IPS-11a (cell line): ENCODE measurements at regions not wholly inside any gene's neighbourhood (a gene's known extent, or its start where the extent isn't known, plus 50 kb on each side); places are given as distances from the start of the nearest gene placed in this dataset.

Experiments
- H3K4me3 ChIP-seq: one replicate; pipeline ENCODE4 v1.5.1; 2013; ENCODE audit warnings: low read depth, low read length, control low read depth

DNA sequence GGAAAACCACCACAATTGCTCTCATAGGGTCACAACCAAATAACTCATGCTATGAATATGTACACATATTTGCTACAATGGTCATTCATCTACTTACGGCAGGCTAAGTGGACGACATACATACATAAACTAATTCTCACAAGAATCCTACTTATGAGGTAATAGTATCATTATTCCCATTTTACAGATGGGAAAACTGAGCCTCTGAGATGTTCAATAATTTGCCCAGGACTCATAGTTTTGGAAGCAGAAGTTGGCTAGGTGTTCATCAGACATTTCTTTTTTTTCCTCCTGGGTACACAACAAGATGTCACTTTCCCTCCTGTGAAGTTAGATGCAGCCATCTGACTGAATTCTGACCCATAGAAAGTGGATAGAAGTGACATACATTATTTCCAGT is 89.0 kb upstream of the PKDCC start:
- no peak overlapping the region for H3K4me3 ChIP-seq

DNA sequence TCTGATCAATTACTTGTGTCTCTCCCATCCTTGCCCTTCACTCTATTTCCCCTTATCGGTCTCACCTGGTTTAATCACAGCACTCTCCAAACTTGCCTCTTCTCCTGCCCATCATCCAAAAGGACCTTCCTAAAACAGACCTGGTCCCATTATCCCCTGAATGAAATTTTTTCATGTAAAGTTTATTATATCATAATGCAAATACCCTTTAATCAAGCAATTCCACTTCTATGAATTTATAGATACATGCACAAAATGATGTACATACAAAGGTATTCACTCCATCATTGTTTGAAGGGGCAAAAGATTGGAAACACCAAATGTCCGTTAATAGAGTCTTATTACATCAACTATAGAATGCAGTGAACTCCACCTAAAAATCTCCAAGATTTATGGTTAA is 88.1 kb upstream of the PKDCC start:
- H3K4me3 ChIP-seq = no peak overlapping the region

DNA sequence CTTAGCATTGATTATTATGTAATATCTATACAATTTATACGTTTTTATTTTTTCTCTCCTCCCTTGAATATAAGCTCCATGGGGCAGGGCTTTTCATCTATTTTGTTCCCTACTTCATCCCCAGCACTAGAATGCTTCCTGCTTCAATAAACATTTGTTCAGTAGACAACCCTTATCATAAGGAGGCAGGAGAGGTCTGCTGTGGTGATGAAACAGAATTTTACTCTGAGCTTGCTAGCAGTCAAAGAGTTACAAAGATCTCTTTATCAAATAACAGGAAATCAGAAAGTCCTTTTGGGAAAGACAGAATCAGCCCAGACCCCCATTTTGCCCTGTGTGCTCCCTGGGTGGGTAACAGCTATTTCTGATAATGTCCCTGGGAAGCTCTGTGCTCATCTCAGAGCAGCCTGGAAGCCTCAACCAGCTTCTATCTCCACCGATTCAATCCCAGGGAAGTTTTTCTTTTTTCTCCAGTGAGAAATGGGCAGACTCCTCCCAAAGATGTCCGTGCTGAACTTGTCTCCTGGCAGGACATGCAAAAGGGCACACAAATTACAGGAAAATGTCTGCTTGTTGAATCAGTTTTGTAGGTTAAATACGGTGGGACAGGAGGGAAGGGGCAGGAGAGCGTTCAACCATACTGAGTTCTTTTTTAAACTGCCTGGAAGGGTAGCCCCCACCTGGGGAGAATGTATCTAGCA is 84.7 kb upstream of the PKDCC start:
- no peak overlapping the region for H3K4me3 ChIP-seq

DNA sequence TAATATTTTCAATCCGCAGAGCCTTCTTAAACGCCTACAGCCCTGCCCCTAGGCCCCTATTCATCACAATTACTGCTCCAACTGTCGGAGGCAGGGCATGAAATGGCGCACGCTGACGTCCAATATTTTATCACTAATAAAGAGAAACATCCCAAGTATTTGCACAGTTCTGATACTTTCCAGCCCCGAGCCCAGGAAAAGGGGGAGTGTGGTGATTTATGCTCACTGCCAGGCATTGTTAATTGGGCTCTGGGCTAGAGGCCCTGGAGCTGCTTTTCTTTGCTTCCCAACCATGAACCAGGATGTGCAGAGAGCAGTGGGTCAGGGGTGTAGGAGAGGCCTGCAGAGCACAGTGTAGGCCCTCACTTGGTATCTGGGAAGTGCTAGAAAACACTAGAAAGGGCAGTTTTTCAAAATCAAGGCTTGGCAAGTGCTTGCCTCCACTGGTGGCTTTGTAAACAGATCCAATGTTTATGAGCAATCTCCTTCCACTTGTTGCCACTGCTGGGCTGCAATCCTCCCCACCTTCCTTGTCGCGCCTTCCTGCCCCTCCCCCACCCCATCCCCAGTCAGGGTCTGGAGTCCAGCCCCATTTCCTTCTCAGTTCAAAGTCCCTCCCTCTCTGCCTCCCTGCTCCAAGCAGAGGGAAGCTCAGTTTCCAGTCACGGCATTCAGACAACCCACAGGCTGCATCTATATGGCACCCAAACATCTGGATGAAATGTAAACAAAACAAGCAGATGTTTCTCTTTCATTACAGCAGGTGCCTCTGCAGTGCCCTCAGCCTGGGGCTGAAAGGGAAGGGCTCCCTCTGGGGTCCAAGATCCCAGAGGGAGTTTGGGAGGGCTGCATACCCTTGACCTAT is 83.9 kb upstream of the PKDCC start:
- no peak overlapping the region for H3K4me3 ChIP-seq

DNA sequence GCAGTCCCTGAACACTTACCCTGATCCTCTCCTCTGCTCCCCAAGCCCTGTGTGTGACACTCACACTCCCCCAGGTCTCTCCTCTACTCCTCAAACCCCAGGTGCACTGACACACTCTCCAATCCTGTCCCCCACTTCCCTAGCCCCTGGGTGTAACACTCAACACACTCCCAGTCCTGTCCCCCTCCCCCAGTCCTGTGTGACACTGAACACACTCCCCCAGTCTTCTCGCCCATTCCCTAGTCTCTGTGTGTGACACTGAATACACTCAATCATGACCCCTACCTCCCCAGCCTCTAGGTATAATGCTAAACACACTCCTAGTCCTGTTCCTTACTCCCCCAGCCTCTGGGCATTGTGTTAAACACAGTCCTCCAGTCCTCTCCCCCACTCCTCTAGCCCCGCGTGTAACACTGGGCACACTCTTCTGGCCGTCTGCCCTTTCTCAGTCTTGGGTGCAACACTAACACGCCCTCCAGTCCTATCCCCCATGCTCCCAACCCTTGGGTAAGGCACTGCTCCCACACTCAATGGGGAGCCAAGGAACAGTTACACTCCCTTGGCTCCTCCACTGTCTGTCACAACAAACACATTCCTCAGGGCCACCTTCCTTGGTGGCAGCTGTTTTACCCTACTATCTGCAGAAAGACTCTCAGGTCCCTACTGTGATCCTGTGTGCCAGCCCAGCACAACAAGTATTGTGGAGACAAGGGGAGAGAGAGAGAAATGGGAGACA is 82.5 kb upstream of the PKDCC start:
- no peak overlapping the region for H3K4me3 ChIP-seq

DNA sequence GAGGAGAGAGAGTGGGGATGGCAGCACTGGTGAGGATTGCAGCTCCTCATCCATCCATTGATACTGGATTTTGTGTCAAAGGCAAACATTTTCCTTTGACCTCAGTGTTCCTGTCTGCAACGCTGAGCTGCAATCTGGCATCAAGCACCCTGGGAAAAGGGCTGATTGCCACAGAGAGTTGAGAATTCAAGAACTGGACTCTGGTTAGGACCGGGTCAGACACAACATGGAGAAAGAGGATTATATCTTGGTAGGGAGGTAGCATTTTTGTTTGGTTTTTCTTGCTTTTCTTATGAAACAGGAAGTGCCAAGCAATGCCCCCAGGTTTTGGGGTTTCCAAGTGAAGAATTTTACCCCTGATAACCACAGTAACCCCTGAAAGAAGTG is 81.9 kb upstream of the PKDCC start:
- no peak overlapping the region for H3K4me3 ChIP-seq

DNA sequence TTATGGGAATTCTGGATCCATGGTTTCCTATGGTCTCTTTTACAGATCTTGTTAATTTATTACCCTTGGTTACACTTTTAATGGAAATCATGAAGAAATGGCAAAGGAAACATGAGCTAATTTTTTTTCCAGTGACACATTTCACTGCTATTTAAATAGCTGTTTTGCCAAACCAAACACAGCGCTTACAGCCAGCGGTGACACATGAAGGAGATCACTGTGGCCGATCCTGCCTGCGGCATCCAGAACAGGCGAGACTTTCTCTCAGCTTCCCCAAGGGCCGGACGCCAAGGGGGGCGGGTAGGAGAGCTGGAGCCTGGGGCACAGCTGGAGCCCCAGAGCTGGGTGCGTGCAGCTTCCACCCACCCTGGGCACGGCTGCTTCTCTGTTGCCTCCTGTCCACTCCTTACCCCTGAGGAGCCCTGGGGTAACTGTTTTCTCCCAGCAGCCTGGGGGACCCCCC is 81.4 kb upstream of the PKDCC start:
- H3K4me3 ChIP-seq = no peak overlapping the region

DNA sequence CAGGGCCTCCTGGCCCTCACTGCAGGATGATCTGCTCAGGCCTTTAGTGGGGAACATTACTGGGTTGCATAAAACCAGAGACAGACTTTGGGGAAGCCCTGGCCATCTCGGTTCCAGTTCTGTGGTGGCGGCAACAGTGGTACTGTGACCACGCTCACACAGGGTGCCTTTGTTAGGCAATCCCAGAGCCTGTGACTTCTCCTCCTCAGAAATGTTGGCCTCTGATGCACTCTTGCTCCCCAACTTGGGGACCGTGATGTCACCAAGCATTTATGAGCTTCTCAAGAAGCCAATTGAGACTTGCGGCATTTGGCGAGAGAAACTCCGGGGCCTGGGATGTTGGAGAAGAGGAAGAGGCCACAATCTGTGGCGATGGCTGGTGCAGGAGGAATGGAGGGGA is 80.9 kb upstream of the PKDCC start:
- H3K4me3 ChIP-seq = no peak overlapping the region

DNA sequence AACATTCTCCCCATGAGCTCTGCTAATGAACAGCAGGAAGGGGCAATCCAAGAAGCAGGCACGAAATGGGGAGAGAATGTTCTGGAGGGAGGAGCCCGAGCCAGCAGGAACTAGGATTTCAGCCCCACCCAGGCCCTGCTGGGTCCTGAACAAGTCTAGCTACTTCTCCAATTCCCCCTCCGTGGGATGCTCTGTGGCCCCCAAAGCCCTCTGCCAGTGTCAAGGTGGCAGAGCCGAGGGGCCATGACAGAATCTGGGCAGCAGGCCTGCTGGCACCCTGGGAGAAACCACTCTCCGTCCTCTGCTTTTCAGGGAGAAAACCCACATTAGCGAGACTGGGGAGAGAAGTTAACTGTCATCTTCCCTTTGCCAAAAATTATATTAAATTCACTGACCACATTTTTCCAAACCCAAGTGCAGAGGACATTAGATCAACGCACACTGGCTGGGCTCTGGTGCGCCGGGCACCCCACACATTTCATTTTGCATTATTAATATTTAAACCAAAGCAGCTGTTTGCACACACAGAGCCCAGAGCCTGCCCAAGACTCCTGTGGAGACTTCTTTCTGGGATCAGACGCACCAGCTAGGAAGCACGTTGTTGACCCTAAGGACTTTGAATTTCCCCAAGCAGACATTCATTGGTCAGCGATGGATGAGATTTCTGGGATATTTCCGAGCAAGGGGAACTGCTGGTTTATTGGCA is 80.2 kb upstream of the PKDCC start:
- H3K4me3 ChIP-seq = no peak overlapping the region

DNA sequence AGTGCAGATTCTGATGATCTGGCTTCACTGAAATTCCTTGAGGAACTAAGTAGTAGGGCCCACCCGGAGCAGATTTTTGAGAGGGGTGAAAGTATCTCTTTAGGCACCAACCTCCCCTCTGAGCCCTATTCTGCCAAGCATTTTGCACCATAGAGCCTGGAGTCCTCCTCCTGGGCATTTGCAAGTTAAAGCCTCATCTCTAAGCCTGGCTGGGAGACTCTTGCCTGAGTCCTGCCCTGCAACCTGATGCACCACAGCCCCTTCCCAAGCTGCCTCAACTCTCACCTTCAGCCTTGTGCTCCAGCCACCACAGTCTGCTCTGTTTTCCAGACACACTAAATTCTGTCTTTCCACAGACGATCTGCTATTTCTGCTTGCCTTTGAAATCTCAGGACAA is 79.6 kb upstream of the PKDCC start:
- no peak overlapping the region for H3K4me3 ChIP-seq

DNA sequence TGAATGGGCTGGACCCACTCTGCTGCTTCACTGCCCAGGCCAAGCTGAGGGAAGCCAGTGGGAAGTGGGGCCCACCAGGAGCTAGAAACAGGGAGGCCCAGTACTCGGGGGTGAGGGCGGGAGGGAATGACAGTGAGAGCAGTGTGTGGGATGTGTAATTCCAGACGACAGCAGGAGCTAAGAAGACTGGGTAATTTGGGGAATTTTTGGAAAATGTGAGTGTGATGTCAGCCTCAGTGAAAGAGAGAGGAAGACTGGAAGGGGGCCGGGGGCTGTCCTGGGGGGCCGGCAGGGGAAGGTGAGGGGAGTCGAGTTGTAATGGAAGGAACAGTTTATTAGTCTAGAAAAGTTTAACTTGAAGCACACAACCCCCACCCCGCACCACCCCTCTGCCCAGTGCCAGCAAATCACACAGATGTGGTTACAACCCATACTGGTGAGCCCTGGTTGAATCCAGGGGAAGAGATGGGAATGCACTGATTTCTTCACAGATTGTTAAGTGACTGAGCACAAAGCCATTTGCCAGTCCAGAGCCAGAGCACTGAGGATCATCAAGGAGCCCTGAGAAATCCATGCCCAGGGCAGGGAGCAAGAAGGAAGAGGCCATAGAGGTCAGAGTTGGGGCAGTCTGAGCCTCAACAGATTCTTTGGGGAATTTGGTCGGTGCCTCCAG is 76.7 kb upstream of the PKDCC start:
- H3K4me3 ChIP-seq = no peak overlapping the region

DNA sequence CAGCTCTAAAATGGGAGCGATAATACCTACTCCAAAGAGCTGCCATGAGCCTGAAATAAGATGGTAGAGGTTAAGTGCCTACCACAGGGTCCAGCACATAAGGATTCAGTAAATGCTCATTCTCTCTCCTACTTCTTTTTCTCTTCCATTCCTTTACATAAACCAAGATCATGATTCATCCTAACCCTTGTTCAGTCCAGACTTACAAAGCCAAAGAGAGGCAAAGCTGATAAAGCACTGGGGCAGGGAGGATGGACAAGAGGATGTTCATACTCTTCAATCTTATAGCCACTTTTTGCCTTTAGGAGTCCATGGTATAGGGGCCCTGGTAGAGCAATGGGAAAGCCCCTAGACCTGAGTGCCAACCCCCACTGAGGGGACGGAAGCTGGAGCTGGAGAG is 75.6 kb upstream of the PKDCC start:
- H3K4me3 ChIP-seq = no peak overlapping the region

DNA sequence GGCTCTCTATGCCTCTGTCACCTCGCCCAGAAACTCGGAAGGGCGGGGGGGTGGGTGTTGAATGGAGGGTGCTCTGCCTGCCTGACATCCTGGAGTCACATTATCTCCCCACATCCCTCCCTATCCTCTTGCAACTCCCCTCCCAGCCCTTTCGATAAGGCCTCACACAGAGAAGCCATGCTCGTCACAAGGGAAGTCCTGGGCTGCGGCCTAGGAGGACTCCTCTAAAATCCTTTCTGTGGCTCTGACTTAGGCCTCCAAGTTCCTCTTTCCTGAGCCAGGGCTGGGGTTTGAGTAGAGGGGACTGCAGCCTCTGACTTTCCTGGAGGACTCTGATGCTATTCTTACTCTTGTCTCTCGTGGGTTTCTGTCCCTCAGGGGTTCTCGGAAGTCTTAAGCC is 75.0 kb upstream of the PKDCC start:
- no peak overlapping the region for H3K4me3 ChIP-seq

DNA sequence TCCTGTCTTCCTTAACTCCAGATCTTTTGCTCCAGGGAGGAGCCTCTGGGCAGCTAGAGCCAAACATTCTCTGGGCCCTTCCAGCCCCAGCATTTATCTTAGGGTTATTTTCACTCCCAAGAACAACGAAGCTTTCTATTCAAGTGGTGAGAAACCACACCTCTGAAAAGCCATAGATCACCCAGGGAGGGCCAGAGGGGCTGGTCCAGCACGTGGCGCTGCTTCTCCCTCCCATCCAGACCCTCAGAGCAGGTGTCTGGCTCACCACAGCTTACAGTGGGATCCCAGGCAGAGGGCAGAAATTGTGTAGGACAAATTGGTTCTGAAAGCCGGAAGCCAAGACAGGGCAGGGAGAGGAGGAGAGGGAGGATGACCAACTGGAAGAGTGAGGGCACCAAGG is 74.0 kb upstream of the PKDCC start:
- no peak overlapping the region for H3K4me3 ChIP-seq

DNA sequence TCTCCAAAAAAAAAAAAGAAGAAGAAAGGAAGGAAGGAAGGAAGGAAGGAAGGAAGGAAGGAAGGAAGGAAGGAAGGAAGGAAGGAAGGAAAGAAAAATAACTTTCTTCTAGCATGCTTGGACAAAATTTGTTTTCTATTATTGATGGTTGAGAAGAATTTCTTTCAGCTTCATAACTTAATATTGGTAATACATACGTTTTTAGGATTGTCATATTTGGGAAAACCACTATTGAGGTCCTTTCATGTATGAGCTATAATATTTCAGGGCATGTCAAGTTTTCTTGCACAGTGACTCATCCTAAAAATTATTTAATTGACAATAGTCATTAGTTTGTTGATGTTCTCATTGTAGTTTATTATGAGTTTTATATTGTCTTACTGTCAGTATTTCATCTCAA is 66.4 kb upstream of the PKDCC start:
- H3K4me3 ChIP-seq = no peak overlapping the region

DNA sequence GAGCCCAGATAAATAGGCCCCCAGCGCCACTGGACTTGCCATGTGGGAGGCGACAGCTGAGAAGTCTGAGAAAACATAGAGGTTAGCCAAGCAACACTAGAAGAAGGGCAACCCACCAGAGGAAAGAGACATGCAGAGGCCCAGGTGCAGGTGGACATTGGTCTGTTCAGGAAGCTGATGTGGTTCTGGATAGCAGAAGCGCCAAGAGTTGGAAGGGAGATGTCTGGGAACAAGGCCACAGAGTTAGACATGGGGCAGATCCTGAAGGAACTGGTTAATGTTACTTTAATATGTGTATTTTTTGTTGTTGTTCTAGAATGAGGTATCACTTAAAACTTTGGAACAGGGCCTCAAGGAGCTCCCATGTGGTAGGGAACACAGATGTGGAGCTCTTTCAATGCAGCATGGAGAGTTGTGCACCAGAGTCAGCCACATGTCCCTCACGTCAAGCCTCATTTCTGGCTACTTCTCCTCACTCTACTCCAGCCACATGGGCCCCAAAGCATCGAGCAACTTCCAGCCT is 62.2 kb upstream of the PKDCC start:
- H3K4me3 ChIP-seq = no peak overlapping the region

DNA sequence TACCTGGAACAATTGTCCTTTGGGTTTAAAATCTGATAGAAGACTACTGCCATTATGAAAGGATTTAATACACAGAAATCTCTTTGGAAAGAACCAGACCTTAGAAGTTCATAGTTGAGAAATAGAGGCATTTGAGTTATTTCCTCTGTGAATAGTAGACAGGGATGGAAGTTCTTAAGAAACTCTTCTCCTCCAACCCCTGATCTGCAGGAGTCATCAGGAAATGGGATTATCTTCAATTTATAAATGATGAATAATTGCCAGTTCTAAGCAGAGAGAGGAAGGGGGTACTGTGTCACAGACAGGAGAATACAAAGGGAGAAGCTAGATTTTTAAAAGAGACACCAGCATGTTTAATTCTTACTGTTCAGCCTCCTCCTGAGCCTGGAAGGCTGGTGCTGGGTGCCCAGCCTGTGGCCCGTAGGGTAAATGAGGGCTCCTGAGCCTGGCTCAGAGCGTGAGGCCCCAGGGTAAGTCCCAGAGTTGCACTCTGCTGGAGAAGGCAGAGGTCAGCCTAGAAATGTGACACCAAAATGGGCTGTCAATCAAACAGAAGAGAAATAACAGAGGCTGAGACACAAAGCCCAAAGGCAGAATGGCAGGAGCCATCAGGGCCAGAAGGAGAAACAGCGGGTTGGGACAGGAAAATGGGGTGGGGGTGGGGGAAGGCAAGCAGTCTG is 58.2 kb upstream of the PKDCC start:
- no peak overlapping the region for H3K4me3 ChIP-seq

DNA sequence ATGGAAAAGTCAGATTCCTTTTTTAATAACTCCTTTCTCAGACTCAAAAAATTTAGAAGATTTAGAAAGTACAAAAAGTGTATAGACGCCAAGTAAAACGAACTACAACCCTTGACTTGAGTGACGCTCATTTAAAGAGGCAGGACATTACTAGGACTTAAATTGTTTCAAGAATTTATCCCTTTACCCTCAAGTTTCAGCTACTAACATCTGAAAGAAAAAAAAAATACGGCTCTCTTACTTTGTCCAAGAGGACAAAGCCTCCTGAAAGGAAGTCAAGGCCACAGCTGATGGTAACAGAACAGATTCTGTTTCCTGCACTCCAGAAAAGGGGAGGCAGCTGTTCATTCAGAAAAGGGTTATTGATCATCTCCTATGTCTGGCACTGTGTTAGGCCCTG is 57.6 kb upstream of the PKDCC start:
- no peak overlapping the region for H3K4me3 ChIP-seq

DNA sequence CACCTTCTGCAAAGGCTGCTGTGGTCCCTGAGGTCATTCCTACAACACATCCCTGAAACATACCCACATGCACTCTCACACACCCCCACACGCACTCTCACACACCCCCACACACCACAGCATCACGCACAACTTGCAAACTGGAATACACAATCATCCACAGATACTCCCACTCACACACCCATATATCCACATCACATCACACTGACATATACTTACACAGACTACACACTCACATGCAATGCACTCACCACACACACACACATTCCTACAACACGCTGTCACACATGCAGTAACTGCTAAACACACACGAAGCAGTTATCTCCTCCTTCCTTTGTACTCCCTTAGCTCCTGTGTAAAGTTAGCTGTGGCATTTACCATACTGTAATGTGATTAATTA is 57.1 kb upstream of the PKDCC start:
- H3K4me3 ChIP-seq = no peak overlapping the region
